IMR-90 (cell line): ENCODE measurements at regions not wholly inside any gene's neighbourhood (a gene's known extent, or its start where the extent isn't known, plus 50 kb on each side); places are given as distances from the start of the nearest gene placed in this dataset.

Source experiments
- ATAC-seq: fragments of 200-7000 bp; cut with Tn5 transposase; 2 replicates; pipeline ENCODE4 v1.9.1; 2020; ENCODE audit warnings: low read depth, mild to moderate bottlenecking, moderate library complexity
- BruUV-seq: library from RNA; stranded (reverse); fragments of 400-500 nt; replicated peaks from 2 replicates; lab custom pipeline; 2021; lab: Mats Ljungman, UMichigan
- CTCF ChIA-PET: fragments of 300-600 bp; formaldehyde crosslinking; extraction: SDS; loops from one replicate; lab custom pipeline; 2021; ENCODE audit warnings: antibody characterized with exemption; lab: Yijun Ruan, JAX
- POLR2A ChIA-PET: fragments of 300-600 bp; sonication (Branson Sonifier 250); formaldehyde crosslinking; loops from one replicate; lab custom pipeline; 2022; ENCODE audit warnings: antibody characterized with exemption; ENCODE audit not compliant: unreplicated experiment; lab: Charles Lee
- DNase-seq: peaks from one replicate; pipeline ENCODE4 v3.0.0; 2013
- H2AFZ ChIP-seq: replicated peaks from 2 replicates; pipeline ENCODE3; 2013; ENCODE audit warnings: low read length, mild to moderate bottlenecking; ENCODE audit not compliant: poor library complexity
- H2AK5ac ChIP-seq: 2 replicates; pipeline ENCODE4 v1.6.1; 2013; ENCODE audit warnings: low read depth, low read length, inconsistent platforms
- H2AK9ac ChIP-seq: replicated peaks from 2 replicates; pipeline ENCODE3; 2013; ENCODE audit warnings: mild to moderate bottlenecking, low read depth, low read length, moderate library complexity; ENCODE audit not compliant: poor library complexity
- H2BK120ac ChIP-seq: 2 replicates; pipeline ENCODE4 v1.6.1; 2013; ENCODE audit warnings: low read depth, low read length, inconsistent platforms
- H2BK15ac ChIP-seq: 3 replicates; pipeline ENCODE4 v1.6.1; 2013; ENCODE audit warnings: low read depth, low read length, inconsistent platforms
- H2BK20ac ChIP-seq: 2 replicates; pipeline ENCODE4 v1.6.1; 2013; ENCODE audit warnings: low read depth, mild to moderate bottlenecking, inconsistent platforms, low read length, moderate library complexity
- H2BK5ac ChIP-seq: 2 replicates; pipeline ENCODE4 v1.6.1; 2013; ENCODE audit warnings: mild to moderate bottlenecking, low read depth, low read length, inconsistent platforms; ENCODE audit not compliant: poor library complexity, severe bottlenecking
- H3K14ac ChIP-seq: replicated peaks from 2 replicates; pipeline ENCODE4 v1.6.1; 2013; ENCODE audit warnings: low read depth, low read length, inconsistent platforms
- H3K18ac ChIP-seq: 2 replicates; pipeline ENCODE4 v1.6.1; 2013; ENCODE audit warnings: low read depth, low read length, control low read depth
- H3K23ac ChIP-seq: 2 replicates; pipeline ENCODE4 v1.6.1; 2013; ENCODE audit warnings: low read depth, low read length, inconsistent platforms
- H3K27ac ChIP-seq: 2 replicates; pipeline ENCODE4 v1.5.1; 2013; ENCODE audit warnings: mild to moderate bottlenecking, control low read depth, low read length; ENCODE audit not compliant: insufficient read depth
- H3K27me3 ChIP-seq: 2 replicates; pipeline ENCODE4 v1.6.1; 2013; ENCODE audit warnings: low read length; ENCODE audit not compliant: control insufficient read depth, insufficient read depth
- H3K36me3 ChIP-seq: 2 replicates; pipeline ENCODE4 v1.6.1; 2013; ENCODE audit warnings: low read length, mixed read lengths; ENCODE audit not compliant: control insufficient read depth, insufficient read depth
- H3K4ac ChIP-seq: 2 replicates; pipeline ENCODE4 v1.6.1; 2013; ENCODE audit warnings: low read depth, low read length, inconsistent platforms
- H3K4me1 ChIP-seq: 2 replicates; pipeline ENCODE4 v1.6.1; 2013; ENCODE audit warnings: low read length, mixed read lengths; ENCODE audit not compliant: control insufficient read depth, insufficient read depth
- H3K4me2 ChIP-seq: 2 replicates; pipeline ENCODE4 v1.6.1; 2013; ENCODE audit warnings: low read depth, mild to moderate bottlenecking, control low read depth, low read length, moderate library complexity
- H3K4me3 ChIP-seq: 2 replicates; pipeline ENCODE4 v1.5.1; 2013; ENCODE audit warnings: low read depth, mild to moderate bottlenecking, control low read depth, low read length, moderate library complexity; ENCODE audit not compliant: insufficient read depth
- H3K56ac ChIP-seq: 2 replicates; pipeline ENCODE4 v1.6.1; 2013; ENCODE audit warnings: low read length, inconsistent platforms; ENCODE audit not compliant: insufficient read depth; ENCODE audit errors: extremely low read depth
- H3K79me1 ChIP-seq, 2 experiments: 2 replicates each; pipeline ENCODE4 v1.6.1; 2013; ENCODE audit warnings: low read length in 2 of 2, inconsistent platforms in 1 of 2, low read depth in 1 of 2
- H3K9ac ChIP-seq: 2 replicates; pipeline ENCODE4 v1.6.1; 2013; ENCODE audit warnings: low read depth, low read length, control low read depth
- H3K9me1 ChIP-seq: 2 replicates; pipeline ENCODE4 v1.6.1; 2013; ENCODE audit warnings: low read length, inconsistent platforms; ENCODE audit not compliant: insufficient read depth
- H3K9me3 ChIP-seq: 2 replicates; pipeline ENCODE4 v1.6.1; 2013; ENCODE audit warnings: low read length; ENCODE audit not compliant: control insufficient read depth, insufficient read depth
- H4K20me1 ChIP-seq: 2 replicates; pipeline ENCODE4 v1.6.1; 2013; ENCODE audit warnings: low read length, inconsistent platforms; ENCODE audit not compliant: insufficient read depth
- H4K5ac ChIP-seq: 2 replicates; pipeline ENCODE4 v1.6.1; 2013; ENCODE audit warnings: mild to moderate bottlenecking, low read depth, low read length, control low read depth
- H4K8ac ChIP-seq, 2 experiments: 2 replicates each; pipeline ENCODE4 v1.6.1; 2013; ENCODE audit warnings: low read depth in 2 of 2, low read length in 2 of 2, control low read depth in 1 of 2, inconsistent platforms in 1 of 2
- H4K91ac ChIP-seq: 2 replicates; pipeline ENCODE4 v1.6.1; 2013; ENCODE audit warnings: low read depth, low read length, inconsistent platforms; ENCODE audit not compliant: insufficient read depth
- BHLHE40 ChIP-seq: fragments of 150-350 bp; IDR thresholded peaks from 2 replicates; pipeline ENCODE4 v1.6.1; 2016; ENCODE audit warnings: mild to moderate bottlenecking, low read depth, low read length
- CEBPB ChIP-seq: IDR thresholded peaks from 2 replicates; pipeline ENCODE4 v1.6.1; 2012; ENCODE audit warnings: low read depth, low read length, improper control_type of control experiment
- CHD1 ChIP-seq: IDR thresholded peaks from 2 replicates; pipeline ENCODE4 v1.6.1; 2012; ENCODE audit warnings: low read depth, low read length, improper control_type of control experiment
- CTCF ChIP-seq: conservative IDR thresholded peaks from 2 replicates; pipeline ENCODE4 v1.5.1; 2012; ENCODE audit warnings: mild to moderate bottlenecking, low read depth, low read length, improper control_type of control experiment
- FOS ChIP-seq: fragments of 150-350 bp; IDR thresholded peaks from 2 replicates; pipeline ENCODE4 v1.6.1; 2016; ENCODE audit warnings: low read depth, low read length
- MAFK ChIP-seq: IDR thresholded peaks from 2 replicates; pipeline ENCODE4 v1.6.1; 2012; ENCODE audit warnings: low read depth, low read length, improper control_type of control experiment
- MXI1 ChIP-seq: IDR thresholded peaks from 2 replicates; pipeline ENCODE4 v1.6.1; 2012; ENCODE audit warnings: low read depth, mild to moderate bottlenecking, low read length, moderate library complexity, borderline replicate concordance
- NFE2L2 ChIP-seq: fragments of 150-350 bp; IDR thresholded peaks from 2 replicates; pipeline ENCODE4 v1.6.1; 2016; ENCODE audit warnings: low read depth, mild to moderate bottlenecking, low read length
- POLR2A ChIP-seq: IDR thresholded peaks from 2 replicates; pipeline ENCODE4 v1.6.1; 2012; ENCODE audit warnings: mild to moderate bottlenecking, low read depth, low read length
- RAD21 ChIP-seq: IDR thresholded peaks from 2 replicates; pipeline ENCODE4 v1.6.1; 2012; ENCODE audit warnings: low read length, improper control_type of control experiment
- RFX5 ChIP-seq: IDR thresholded peaks from 2 replicates; pipeline ENCODE4 v1.8.0; 2012; ENCODE audit warnings: low read depth, mild to moderate bottlenecking, low read length, moderate library complexity
- USF2 ChIP-seq: fragments of 150-350 bp; IDR thresholded peaks from 2 replicates; pipeline ENCODE4 v1.6.1; 2017; ENCODE audit warnings: mild to moderate bottlenecking, antibody characterized with exemption, low read length, low read depth
- WGBS, 2 experiments: methylation state at CpG; one replicate each; pipeline versions ENCODE4 v1.1.5 to v1.1.7; 2013; ENCODE audit warnings: missing lambda C conversion rate in 2 of 2; ENCODE audit not compliant: insufficient read length in 1 of 2; ENCODE audit errors: extremely low coverage in 2 of 2; 5-methylcytosine and 5-hydroxymethylcytosine counted together
- dilution Hi-C: fragments of 300-500 bp; cut with HindIII; formaldehyde crosslinking; loops from one replicate; pipeline ENCODE4 v1.14.3; 2018; ENCODE audit warnings: low sequenced_read_pairs; ENCODE audit not compliant: unreplicated experiment
- in situ Hi-C: fragments of 300-500 bp; cut with MboI; formaldehyde crosslinking; loops from 3 replicates; pipeline ENCODE4 v1.14.3; 2019; ENCODE audit warnings: low sequenced_read_pairs, inconsistent platforms, mixed read lengths
- intact Hi-C: fragments of 100-400 bp; cut with micrococcal nuclease; formaldehyde crosslinking; loops from 2 replicates; pipeline ENCODE4 v1.10.0; 2022
- TF ChIP-seq, protein P1 (sequence below): fragments of 150-350 bp; IDR thresholded peaks from 2 replicates; pipeline ENCODE4 v1.6.1; 2016; ENCODE audit warnings: low read depth, mild to moderate bottlenecking, low read length, moderate library complexity, borderline replicate concordance

DNA sequence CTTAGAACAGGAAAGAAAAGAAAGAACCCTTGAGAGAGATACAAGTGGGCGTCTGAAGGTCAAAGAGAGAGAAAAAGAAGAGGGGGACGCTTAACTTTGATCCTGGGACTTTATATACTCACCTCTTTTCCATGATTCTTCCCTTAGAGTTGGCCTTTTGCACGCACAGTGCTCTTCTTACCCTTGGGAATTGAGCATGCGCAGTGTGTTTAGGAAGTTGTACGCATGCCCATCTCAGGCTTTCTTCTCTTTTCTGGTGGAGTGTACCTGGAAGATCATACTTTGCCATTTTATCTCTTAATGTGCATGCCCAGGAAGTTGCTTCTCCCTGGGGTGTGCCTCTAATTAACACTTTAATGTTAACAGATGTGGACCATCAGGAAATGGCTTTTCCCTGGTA is 229.6 kb upstream of the ANO3 start:
- no peak for ATAC-seq

More for the DNA sequence above, 229.6 kb upstream of the ANO3 start:
- POLR2A ChIA-PET = no interaction called here
- no peak for DNase-seq
- Histone ChIP-seq H4K91ac (no peak overlapping the region), H3K56ac (no peak overlapping the region), H3K9me1 (no peaks in the 10 kb centered on the region; the same call in 1 of the 2 replicates), H3K4ac (no peak overlapping the region), H2AK5ac (no peak overlapping the region), H4K8ac (no peak overlapping the region), H2AK9ac (no peak overlapping the region), H3K14ac (no peak overlapping the region), H4K20me1 (no peaks in the 10 kb centered on the region), H3K27me3 (no peaks in the 10 kb centered on the region), H3K4me1 (peaks cover 2% of the 10 kb centered on the region; the same call in 1 of the 2 replicates), H3K23ac (no peak overlapping the region), H3K79me1 (no peaks in the 10 kb centered on the region), H3K27ac (no peak overlapping the region), H3K9me3 (peaks cover 1% of the 10 kb centered on the region; the same call in 1 of the 2 replicates), H3K18ac (no peak overlapping the region), H2BK20ac (no peak overlapping the region), H2BK15ac (no peak overlapping the region), H4K5ac (no peak overlapping the region), H2BK120ac (no peak overlapping the region; the same call in 1 of the 2 replicates), H3K4me3 (no peak overlapping the region), H3K9ac (no peak overlapping the region), H2BK5ac (no peak overlapping the region), H3K4me2 (no peak overlapping the region), H2AFZ (no peak overlapping the region), H3K36me3 (no peaks in the 10 kb centered on the region)
- TF ChIP-seq CTCF = no peak
- TF ChIP-seq RAD21 = no peak
- TF ChIP-seq USF2 = no peak
- no peak for TF ChIP-seq BHLHE40
- no peak for TF ChIP-seq NFE2L2
- TF ChIP-seq CHD1 = no peak
- TF ChIP-seq RFX5 = no peak
- TF ChIP-seq POLR2A = no peak
- TF ChIP-seq MAFK = no peak
- no peak for TF ChIP-seq CEBPB
- TF ChIP-seq FOS = no peak
- TF ChIP-seq MXI1 = no peak
- TF ChIP-seq, protein P1, sequence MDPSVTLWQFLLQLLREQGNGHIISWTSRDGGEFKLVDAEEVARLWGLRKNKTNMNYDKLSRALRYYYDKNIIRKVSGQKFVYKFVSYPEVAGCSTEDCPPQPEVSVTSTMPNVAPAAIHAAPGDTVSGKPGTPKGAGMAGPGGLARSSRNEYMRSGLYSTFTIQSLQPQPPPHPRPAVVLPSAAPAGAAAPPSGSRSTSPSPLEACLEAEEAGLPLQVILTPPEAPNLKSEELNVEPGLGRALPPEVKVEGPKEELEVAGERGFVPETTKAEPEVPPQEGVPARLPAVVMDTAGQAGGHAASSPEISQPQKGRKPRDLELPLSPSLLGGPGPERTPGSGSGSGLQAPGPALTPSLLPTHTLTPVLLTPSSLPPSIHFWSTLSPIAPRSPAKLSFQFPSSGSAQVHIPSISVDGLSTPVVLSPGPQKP = no peak
- no TSS peak for BruUV-seq
- intact Hi-C loops (no loop called here), in situ Hi-C loops (no loop called here), dilution Hi-C loops (no loop called here)
- CTCF ChIA-PET = no interaction called here
- WGBS, 2 experiments = no CpG with 5 or more reads among the region's 5 CpGs
